Activated CD8-positive, alpha-beta memory T cell treated with anti-CD3 and anti-CD28 coated beads for 1 hour (primary cell): ENCODE measurements at regions not wholly inside any gene's neighbourhood (a gene's known extent, or its start where the extent isn't known, plus 50 kb on each side); places are given as distances from the start of the nearest gene placed in this dataset.
A peak's percentile ranks its signal among the peaks of the same experiment; 100 is the strongest.

Experiments used
- DNase-seq, 2 donors: peaks; one replicate each; pipeline ENCODE4 v3.0.0-alpha.2; 2020; ENCODE audit warnings: low read depth in 1 of 2; ENCODE audit errors: extremely low read depth in 1 of 2

DNA sequence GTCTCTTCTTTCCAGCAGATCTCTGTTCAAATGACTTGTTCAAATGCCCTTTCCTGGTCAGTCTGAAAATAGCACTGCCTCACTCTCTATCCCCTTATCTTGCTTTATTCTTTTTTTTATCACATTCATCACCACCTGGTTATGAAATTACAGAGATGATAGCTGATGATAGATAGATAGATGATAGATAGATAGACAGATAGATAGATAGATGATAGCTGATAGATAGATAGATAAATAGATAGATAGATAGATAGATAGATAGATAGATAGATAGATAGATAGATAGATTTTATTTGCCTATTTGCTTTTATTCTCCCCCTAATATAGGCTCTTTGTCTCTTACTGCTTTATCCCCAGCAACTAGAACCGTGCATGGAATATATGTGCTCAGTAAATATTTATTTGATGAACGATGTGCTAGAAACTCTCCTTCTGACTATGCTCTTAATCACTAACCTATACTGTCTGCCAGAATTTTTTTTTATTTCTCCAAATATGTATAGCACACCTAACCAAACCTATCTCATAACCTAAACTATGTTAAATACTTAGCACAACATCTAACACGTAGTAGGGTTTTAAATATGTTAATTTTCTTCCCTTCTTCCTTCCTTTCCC is 372.8 kb upstream of the DUSP10 start:
- DNase-seq: no peak

GRCh38 chr1:222109836-222110235 is 367.9 kb upstream of the DUSP10 start:
- no peak for DNase-seq

DNA sequence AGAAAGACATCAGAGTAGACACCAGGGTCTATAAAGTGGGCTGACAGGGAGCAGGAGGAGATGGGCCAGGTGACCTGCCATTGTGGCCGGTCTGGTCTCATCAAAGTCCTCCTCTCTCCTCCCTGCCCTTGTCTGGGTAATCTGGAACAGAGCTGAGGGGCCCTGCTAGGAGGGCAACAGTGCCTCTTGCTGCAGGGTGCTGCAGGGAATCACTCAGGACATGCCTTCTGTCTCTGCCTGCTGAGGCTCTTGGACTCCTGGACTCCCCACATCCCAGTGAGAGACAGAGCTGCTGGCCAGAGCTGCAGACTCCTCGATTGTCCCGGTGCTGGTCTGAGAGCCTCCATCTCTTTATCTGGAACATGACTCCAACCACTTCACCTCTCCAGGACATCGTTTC is 366.1 kb upstream of the DUSP10 start:
- DNase-seq: no peak

DNA sequence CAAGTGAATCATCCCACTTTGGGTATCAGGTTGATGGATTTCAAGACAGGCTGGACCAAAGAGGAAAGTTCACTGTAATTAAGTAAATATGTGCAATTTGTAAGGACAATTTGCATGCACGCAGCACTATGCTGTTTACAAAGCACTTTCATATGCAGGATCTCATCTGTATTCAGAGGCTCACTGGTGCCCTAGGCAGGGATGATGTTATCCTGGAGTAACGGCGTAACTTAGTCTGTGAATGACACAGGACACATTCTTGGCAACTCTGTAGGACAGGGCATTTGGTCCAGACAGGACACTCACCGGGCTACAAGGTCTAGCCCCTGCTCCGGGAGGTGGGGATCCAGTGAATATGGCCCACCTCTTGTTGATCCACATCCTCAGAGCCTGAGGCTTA is 365.4 kb upstream of the DUSP10 start:
- no peak for DNase-seq

- no peak for DNase-seq
These were observed 364.5 kb upstream of the DUSP10 start for GRCh38 chr1:222106377-222106776.

GRCh38 chr1:222105861-222106260 is 364.0 kb upstream of the DUSP10 start:
- DNase-seq: no peak

DNA sequence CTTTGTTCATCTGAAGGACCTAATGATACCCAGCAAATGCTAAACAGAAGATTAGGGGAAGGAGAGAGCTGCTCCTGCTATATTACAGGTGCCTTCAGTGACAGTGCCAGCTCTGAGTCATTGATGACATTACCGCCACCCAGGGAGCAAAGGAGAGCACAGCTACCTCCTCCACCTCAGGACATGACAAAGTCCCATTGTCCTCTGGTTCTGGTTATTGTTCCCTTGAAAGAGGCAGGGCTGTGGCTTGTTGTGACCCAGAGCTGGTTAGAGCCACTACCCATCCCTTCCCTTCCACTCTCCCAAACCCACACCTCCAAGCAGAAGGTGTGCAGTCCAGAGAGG is 363.5 kb upstream of the DUSP10 start:
- no peak for DNase-seq

DNA sequence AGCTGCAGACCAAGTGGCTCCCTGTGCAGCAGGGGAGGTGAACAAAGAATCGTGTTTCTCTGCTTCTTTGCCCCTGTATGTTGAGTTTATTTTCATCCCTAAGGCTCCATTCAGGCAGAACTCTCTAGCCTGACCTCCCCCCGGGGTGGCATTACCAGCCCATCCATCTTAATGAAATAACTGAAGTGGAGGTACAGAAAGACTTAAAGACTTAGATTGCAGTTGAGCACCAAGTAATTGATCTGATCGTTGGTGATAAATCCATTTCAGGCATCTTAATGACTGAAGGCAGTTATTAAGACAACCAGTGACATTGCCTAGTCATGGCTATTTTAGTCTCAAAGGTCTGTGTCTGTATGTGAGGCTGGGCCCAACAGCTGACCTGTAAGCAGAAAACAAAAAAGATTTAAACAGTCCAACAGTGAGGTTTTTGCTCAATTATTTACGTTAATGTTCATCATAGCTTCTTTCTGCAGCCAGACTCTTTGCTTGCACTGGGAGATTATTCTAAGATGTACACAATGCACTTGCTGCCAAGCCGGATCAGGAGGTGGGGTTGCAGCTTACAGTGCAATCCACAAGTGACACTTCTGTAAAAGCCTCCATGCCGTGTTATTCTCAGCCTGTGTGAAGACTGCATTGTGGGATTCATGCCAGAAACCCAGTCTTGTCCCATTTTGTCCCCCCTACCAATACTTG is 363.0 kb upstream of the DUSP10 start:
- no peak for DNase-seq

DNA sequence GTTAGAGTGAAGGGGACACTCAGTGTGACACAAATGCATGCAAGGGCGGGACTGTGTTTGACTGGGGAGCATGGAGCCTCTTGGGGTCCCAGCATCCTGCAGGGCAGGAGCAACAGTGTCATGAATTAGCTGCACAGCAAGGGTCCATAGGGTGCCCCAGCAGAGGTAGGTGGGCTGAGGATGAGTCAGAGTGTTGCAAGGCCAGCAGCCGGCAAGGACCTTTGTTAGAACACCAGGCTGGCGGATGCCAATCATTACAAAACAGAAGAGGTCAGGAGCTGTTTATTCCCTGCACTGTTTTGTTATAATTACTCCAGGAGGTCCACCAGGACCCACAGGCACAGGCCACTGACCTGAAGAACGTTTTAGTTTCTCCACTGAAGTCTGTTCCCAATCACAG is 362.2 kb upstream of the DUSP10 start:
- DNase-seq: no peak

- DNase-seq: no peak
These were observed 357.9 kb upstream of the DUSP10 start for GRCh38 chr1:222099746-222100145.

DNA sequence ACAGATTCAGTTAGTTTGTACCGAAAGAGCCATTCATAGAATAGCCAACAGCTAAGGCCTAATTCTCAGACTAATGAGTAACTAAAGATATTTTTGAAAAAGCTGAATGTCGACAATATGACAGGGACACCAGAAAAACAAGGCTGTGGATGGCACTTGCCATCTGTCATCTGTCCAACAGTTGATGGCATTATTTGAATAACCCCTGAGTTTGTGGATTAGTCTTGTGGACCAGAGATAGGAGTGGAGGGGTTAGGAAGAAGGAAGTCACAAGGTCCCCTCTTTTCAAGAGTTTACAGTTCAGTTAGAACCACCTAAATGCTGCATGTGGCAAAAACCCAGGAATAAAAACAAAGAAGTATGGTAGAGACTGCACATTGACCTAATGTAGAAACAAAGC is 356.5 kb upstream of the DUSP10 start:
- DNase-seq: no peak

DNA sequence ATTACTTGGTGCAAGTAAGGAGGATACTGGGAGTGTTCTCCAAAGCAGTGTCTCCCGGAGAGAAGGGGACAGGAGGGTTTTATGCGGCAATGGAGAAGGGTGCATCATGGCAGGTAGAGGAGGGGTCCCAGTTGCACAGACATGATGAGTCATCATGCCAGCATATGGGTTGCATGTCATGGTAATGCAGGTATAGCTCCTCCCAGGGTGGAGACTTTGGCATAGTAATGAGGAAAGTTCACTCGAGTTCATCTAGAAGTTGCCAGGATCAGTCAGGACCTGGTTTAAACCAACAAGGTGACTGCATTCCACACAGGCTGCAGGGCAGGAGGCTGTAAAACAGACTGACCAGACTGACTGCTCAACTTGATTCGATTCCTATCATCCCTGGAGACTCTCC is 355.7 kb upstream of the DUSP10 start:
- no peak for DNase-seq

GRCh38 chr1:222096883-222097282 is 355.0 kb upstream of the DUSP10 start:
- DNase-seq: no peak

- DNase-seq: no peak
These were observed 354.5 kb upstream of the DUSP10 start for GRCh38 chr1:222096476-222096772.

DNA sequence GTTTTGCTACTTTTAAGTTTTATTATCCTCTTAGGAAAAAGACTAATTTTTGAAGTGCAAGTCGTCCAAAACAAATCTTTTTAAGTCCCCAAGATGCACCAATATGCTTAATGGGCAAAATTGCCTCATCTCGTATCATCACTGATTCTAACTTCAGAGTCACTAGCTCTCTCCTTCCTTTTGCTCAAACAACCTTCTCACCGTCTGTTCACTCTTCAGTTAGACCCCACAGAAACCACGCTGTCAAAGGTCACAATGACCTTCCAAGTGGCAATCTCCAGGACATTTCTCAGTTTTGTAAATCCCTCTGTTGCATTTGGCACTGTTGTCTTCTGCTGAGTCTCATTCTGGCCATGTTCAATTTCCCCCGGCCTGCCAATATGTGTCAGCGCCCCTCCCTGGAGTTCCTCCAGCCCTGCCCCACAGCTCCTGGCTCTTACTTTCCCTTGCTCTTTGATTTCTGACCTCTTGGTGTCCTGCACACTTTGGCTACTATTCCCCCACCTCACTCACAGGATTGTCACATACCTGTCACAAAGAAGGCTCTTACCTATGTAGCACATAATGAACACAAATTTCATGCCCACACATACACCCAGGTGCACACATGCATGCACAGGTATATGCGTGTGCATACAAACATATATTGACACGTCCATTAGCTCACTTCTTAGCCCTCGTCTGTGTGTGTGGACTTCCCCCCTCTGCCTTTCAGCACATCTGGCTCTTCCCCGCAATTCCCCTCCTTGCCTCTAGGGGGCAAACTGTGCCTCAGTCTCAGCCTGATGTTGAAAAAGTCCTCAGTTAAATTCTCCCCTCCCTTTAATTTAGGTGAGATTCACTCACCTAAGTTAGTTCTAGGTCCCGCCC is 354.0 kb upstream of the DUSP10 start:
- peak; percentile 1 to 28 for DNase-seq

DNA sequence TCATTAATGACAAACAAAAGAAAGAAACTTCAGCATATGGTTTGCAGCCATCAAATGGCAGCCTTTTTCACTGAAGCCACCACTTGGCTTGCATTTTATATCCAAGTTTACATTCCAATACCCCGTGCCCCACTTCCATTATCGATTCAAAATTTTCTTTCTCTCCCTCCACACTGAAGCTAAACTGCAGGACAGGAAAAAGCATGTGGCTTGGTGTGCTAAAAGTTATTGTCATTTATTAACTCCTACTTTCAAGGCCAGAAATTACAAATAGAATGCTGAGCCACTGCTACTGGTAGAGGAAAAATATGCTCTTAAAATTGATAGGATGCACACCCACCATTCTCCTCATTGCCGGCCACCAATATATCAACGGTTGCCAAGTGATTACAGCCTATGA is 351.6 kb upstream of the DUSP10 start:
- DNase-seq: no peak

DNA sequence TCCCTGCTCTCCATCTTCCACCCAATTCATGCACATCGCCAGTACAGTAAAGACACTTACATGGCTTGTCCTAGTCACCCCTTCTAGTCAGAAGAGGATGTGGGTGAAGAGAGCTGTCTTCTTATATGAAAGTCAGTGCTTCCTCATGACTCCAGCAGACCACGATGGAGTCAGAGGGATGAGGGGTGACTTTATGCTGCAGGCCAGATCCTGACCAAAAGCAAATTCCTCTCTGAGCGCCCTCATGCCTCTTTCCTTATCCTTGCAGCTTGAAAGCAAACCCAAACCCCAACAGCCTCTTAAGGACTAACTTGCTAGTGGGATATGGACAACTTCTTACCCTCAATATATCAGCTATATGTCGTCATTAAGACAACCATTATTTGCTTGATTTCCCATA is 348.2 kb upstream of the DUSP10 start:
- no peak for DNase-seq

GRCh38 chr1:222087221-222087920 is 345.5 kb upstream of the DUSP10 start:
- no peak for DNase-seq

GRCh38 chr1:222084996-222085395 is 343.1 kb upstream of the DUSP10 start:
- no peak for DNase-seq

DNA sequence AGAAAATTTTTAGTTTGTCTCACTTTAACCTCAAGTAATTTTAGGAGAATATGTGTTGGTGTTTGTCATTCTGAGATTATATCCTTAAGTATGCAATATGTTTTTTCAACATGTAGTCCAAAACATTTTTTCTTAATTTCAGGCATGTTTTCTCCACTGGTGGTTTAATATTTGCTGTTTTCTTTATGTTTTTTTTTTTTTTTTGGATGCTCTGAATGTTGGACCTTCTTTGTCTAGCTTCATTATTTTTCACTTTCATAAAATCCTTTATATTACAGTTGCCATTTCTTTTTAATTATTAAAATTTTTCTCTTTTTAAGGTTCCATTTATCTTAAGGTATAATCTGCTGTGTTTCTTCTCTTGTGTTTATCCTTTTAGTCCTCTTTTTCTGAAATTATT is 342.2 kb upstream of the DUSP10 start:
- DNase-seq: no peak

GRCh38 chr1:222081859-222082258 is 340.0 kb upstream of the DUSP10 start:
- no peak for DNase-seq

- DNase-seq: no peak
These were observed 337.7 kb upstream of the DUSP10 start for GRCh38 chr1:222079566-222079965.
